ENCODE measurements at regions not wholly inside any gene's neighbourhood (a gene's known extent, or its start where the extent isn't known, plus 50 kb on each side); places are given as distances from the start of the nearest gene placed in this dataset.

GRCh38 chr14:106802413-106803364 lies 1276.3 kb downstream of the TMEM121 start:
- Histone ChIP-seq H3K36me3 (ENCODE audit: control insufficient read depth, insufficient read depth, low read length) (no peaks in the 10 kb centered on the region), H3K4me3 (ENCODE audit: low read depth, low read length) (no peak overlapping the region), H3K27me3 (ENCODE audit: control insufficient read depth, insufficient read depth, low read length) (no peaks in the 10 kb centered on the region)
- TF ChIP-seq, protein P1, sequence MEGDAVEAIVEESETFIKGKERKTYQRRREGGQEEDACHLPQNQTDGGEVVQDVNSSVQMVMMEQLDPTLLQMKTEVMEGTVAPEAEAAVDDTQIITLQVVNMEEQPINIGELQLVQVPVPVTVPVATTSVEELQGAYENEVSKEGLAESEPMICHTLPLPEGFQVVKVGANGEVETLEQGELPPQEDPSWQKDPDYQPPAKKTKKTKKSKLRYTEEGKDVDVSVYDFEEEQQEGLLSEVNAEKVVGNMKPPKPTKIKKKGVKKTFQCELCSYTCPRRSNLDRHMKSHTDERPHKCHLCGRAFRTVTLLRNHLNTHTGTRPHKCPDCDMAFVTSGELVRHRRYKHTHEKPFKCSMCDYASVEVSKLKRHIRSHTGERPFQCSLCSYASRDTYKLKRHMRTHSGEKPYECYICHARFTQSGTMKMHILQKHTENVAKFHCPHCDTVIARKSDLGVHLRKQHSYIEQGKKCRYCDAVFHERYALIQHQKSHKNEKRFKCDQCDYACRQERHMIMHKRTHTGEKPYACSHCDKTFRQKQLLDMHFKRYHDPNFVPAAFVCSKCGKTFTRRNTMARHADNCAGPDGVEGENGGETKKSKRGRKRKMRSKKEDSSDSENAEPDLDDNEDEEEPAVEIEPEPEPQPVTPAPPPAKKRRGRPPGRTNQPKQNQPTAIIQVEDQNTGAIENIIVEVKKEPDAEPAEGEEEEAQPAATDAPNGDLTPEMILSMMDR (IDR thresholded peaks at IDR 0.05; ENCODE audit: insufficient read depth, low read length, poor library complexity, severe bottlenecking), result peak; percentile 10
- DNase-seq (ENCODE audit: low read depth), result no peak

DNA sequence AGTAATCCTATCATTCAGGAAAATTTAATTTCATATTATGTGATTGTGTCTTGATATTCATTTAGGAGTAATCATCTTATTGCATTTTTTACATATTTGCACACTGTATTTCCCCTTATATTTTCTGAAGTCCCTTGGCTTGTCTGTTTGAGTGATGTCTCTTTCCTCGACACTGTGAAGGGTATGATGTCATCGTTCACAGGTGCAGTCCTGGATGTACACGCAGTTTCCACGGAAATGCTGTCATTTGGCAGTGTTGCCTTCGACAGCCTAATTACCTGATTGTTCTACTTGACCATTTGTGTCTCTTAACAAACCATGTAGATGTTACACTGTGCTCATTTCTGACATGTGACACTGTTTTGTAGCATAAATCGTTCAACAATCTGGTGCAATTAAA lies 1277.0 kb downstream of the TMEM121 start:
- no peak for DNase-seq (ENCODE audit: low read depth)
- TF ChIP-seq, protein P1 (IDR thresholded peaks at IDR 0.05; ENCODE audit: insufficient read depth, low read length, poor library complexity, severe bottlenecking), result no peak
- no peaks in the 10 kb centered on the region for H3K36me3 ChIP-seq (ENCODE audit: control insufficient read depth, insufficient read depth, low read length)
- no peak overlapping the region for H3K4me3 ChIP-seq (ENCODE audit: low read depth, low read length)
- no peaks in the 10 kb centered on the region for H3K27me3 ChIP-seq (ENCODE audit: control insufficient read depth, insufficient read depth, low read length)

- no peak overlapping the region for H3K4me3 ChIP-seq (ENCODE audit: low read depth, low read length)
- H3K27me3 ChIP-seq (ENCODE audit: control insufficient read depth, insufficient read depth, low read length), result no peaks in the 10 kb centered on the region
- H3K36me3 ChIP-seq (ENCODE audit: control insufficient read depth, insufficient read depth, low read length), result no peaks in the 10 kb centered on the region
- TF ChIP-seq, protein P1 (IDR thresholded peaks at IDR 0.05; ENCODE audit: insufficient read depth, low read length, poor library complexity, severe bottlenecking), result no peak
- DNase-seq (ENCODE audit: low read depth), result no peak
Observed at GRCh38 chr14:106807493-106807892, 1281.1 kb downstream of the TMEM121 start.

DNA sequence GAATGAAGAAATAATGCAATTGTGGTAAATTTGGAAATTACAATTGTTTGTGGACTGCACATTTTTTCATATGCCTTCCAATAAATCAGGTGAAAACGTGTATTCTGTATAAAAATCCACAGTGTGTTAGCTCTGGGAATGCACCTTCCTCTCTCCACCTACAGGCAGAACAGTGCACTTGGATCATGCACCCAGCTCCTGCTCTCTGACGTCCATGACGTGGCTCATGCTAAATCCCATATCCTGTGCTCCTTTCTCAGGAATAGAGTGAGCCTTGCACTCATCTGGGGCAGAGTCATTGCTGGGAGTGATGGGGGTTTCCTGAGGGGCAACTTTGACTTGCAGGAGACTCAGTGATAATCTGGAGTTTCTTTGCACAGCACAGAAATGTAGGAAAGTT lies 1282.1 kb downstream of the TMEM121 start:
- TF ChIP-seq, protein P1 (IDR thresholded peaks at IDR 0.05; ENCODE audit: insufficient read depth, low read length, poor library complexity, severe bottlenecking), result no peak
- H3K27me3 ChIP-seq (ENCODE audit: control insufficient read depth, insufficient read depth, low read length), result no peaks in the 10 kb centered on the region
- no peak for DNase-seq (ENCODE audit: low read depth)
- no peak overlapping the region for H3K4me3 ChIP-seq (ENCODE audit: low read depth, low read length)
- no peaks in the 10 kb centered on the region for H3K36me3 ChIP-seq (ENCODE audit: control insufficient read depth, insufficient read depth, low read length)

DNA sequence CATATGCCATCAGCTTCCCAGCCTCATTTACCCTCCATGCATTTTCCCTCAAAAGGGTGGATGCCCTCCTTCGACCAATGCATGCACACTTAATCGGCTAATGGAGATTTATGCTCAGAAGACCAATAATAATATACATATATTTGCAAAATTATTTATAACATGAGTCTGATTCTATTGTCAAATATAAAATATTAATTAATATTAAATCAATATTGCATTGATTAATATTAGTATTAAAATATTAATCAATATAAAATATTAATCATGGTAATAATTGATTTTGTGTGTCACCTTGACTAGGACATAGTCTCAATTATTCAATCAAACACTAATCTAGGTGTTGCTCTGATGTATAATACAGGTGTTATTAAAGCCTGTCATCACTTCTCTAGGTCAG lies 1282.5 kb downstream of the TMEM121 start:
- no peak for DNase-seq (ENCODE audit: low read depth)
- Histone ChIP-seq H3K4me3 (ENCODE audit: low read depth, low read length) (no peak overlapping the region), H3K36me3 (ENCODE audit: control insufficient read depth, insufficient read depth, low read length) (no peaks in the 10 kb centered on the region)

More for the DNA sequence above, 1282.5 kb downstream of the TMEM121 start:
- TF ChIP-seq, protein P1 (IDR thresholded peaks at IDR 0.05; ENCODE audit: insufficient read depth, low read length, poor library complexity, severe bottlenecking), result no peak
- no peaks in the 10 kb centered on the region for H3K27me3 ChIP-seq (ENCODE audit: control insufficient read depth, insufficient read depth, low read length)
